ENCODE measurements at regions not wholly inside any gene's neighbourhood (a gene's known extent, or its start where the extent isn't known, plus 50 kb on each side); places are given as distances from the start of the nearest gene placed in this dataset.
"Not testable (repeated sequence)": the region's sequence is repeated elsewhere in the genome, so short reads cannot be mapped to it uniquely, and the experiment has no call there.

DNA sequence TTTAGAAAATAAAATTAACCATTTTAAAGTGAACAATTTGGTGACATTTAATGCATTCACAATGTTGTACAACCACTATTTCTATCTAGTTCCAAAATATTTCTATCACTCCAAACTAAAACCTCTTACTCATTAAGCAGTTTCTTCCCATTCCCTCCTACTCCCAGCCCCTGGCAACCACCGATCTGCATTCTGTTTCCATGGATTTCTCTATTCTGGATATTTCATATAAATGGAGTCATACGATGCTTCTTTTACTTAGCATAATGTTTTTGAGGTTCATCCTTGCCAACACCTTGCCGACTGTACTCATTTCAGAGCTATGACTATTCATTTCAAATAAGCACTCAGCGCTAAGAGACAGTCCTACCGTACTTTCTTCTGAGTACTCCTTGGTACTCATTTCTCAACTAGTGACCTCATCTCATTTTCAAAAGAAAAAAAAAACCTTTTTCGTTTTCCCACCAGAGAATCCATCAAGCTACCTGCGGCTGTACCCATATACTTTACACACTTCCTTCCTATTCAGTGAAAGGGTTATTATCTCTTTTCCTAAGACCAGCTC, 259.2 kb downstream of the UTRN start:
- no peak for DNase-seq

GRCh38 chr6:144546807-144547206, 261.7 kb downstream of the UTRN start:
- no peak for DNase-seq

GRCh38 chr6:144547409-144547808, 262.3 kb downstream of the UTRN start:
- DNase-seq: peak; percentile 8

DNA sequence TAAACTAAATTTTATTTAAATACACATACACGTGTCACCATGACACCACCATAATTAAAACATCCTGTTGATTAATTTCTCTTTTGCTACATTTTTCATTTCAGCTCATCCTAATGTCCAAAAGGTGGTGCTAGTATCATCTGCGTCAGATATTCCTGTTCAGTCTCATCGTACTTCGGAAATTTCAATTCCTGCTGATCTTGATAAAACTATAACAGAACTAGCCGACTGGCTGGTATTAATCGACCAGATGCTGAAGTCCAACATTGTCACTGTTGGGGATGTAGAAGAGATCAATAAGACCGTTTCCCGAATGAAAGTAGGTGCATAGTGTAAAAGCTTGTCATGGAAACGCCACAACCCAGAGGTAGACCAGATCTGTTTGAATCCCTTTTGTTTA, 263.4 kb downstream of the UTRN start:
- no peak for DNase-seq

DNA sequence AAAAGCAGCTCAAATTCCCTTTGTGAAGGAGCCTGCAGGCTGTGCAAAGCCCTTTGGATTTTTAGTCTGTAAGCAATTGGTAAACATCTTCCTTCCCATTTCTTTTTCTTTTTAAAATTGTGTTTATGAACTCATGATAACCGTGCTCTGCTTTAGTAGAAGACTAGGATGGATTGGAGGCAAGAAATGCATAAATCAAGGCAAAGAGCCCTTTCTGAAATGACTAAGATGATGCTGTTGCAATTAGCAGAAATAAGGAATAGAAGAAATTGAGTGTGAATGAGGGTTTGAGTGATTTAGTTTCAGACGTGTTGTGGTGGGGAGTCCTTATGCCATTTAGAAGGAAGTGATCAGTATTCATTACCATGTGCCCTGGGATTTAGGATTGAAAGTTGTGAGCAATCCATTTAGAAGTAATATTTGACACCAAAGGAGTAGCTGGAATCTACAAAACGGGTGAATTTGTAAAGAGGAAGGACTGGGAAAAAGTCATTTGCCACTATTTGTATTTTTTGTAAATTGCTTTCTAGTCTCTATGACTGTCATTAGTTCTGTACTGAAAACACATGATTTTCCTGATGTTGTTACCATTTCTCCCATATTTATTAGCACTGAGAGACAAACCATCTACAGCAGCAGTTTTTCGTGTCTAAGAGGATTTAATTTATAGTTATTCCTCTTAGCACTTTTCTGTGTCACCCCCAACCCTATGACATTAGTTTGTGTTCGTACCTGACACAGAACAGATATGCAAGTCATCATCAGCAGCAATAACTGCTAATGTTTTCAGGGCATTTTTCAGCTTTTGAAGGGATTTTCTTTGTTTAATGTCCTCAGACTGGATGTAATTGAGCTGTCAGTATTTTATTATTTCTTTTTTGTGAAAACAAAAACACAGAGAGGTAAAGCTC, 265.0 kb downstream of the UTRN start:
- no peak for DNase-seq

- no peak for DNase-seq
Measured at GRCh38 chr6:144551339-144551738, 266.2 kb downstream of the UTRN start.

- DNase-seq: no peak
Measured at GRCh38 chr6:144555066-144555465, 269.9 kb downstream of the UTRN start.

DNA sequence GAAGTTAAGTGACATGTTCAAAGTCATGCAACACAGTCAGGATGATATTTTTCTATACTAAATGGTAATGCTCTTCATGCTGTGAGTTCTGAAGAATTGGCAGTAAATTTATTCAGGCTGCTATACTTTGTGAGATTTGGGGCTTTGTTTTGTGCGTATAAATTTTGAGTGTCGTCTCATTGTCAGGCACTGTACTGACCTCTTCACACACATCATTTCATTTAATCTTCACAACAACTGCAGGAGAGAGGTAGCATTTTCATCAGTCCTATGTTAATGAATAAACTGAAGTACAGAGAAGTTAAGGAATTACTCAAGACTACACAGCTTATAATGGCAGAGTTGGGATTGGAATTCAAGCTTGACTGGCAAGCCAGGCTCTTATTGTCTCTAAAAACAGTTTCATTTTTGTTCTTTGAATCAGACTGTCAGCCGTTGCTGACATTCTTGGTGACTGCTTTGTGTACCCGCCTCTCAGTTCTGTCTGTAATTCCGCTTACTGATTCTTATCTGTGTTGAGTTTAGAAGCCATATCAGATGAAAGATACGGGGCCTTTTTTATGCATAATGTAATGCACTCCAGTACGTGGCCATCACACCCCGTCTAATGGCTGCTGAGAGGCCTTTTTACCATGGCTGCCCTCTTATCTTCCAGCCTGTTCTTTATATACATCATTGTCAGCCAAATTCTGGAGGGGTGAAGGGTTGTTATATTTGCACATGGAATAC, 274.9 kb downstream of the UTRN start:
- DNase-seq: peak; percentile 8

- DNase-seq: no peak
Measured at GRCh38 chr6:144561455-144562043, 276.4 kb downstream of the UTRN start.

- DNase-seq: no peak
Measured at GRCh38 chr6:144564202-144564601, 279.1 kb downstream of the UTRN start.

DNA sequence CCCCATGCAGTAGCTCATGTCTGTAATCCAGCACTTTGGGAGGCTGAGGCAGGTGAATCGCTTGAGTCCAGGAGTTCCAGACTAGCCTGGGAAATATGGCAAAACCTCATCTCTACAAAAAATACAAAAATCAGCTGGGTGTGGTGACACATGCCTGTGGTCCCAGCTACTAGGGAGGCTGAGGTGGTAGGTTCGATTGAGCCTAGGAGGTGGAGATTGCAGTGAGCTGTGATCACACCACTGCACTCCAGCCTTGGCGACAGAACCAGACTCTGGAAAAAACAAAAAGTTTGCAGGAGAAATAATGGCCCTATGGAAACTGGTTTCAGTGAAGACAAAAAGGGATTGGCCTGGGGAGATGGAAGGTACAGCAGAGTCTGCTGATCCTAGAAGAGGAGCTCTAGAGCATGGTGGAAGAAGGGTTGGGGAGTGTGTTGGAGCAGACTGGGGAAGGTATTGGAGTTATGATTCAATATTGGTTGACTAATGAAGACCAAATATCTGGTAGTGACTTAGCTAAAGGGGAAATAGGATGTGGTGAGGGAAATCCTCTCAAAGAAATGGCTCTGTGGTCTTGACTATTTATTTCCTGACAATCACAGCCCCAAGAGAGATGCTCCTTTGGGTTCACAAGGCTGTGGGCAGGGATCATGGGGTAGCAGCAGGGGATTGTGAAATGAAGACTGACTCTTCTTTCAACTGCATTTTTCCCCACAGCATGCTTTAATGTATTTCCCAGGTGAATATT, 281.9 kb downstream of the UTRN start:
- peak; percentile 47 for DNase-seq

GRCh38 chr6:144568241-144568640, 283.1 kb downstream of the UTRN start:
- DNase-seq: peak; percentile 6

GRCh38 chr6:144572541-144572940, 287.4 kb downstream of the UTRN start:
- not testable (repeated sequence) for DNase-seq

DNA sequence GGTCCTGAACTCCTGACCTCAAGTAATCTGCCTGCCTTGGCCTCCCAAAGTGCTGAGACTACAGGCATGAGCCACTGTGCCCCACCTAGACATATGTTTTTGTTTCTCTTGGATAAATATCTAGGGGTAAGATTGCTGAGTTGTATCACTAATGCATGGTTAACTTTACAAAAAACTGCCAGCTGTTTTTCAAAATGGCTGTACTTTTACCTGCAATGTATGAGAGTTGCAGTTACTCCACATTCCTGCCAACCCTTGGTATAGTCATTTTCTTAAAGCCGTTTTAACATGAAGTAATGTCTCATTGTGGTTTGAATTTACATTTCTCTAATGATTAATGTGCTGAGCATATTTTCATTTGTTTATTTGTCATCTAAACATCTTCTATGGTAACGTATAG, 289.7 kb downstream of the UTRN start:
- DNase-seq: no peak

DNA sequence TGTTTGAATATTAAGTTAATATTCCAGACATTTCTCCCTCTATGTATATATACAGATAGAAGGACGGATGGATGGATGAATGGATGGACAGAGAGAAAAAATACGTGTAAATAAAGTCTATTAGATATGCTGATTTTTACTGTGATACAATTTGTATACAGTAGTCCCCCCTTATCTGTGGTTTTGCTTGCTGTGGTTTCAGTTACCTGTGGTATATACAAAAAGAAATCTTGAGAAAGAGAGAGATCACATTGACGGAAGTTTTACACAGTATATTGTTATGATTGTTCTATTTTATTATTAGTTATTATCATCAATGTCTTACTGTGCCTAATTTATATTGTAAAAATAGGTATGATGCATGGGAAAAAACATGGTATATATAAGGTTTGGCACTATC, 290.2 kb downstream of the UTRN start:
- DNase-seq: no peak

GRCh38 chr6:144576871-144577270, 291.7 kb downstream of the UTRN start:
- no peak for DNase-seq

DNA sequence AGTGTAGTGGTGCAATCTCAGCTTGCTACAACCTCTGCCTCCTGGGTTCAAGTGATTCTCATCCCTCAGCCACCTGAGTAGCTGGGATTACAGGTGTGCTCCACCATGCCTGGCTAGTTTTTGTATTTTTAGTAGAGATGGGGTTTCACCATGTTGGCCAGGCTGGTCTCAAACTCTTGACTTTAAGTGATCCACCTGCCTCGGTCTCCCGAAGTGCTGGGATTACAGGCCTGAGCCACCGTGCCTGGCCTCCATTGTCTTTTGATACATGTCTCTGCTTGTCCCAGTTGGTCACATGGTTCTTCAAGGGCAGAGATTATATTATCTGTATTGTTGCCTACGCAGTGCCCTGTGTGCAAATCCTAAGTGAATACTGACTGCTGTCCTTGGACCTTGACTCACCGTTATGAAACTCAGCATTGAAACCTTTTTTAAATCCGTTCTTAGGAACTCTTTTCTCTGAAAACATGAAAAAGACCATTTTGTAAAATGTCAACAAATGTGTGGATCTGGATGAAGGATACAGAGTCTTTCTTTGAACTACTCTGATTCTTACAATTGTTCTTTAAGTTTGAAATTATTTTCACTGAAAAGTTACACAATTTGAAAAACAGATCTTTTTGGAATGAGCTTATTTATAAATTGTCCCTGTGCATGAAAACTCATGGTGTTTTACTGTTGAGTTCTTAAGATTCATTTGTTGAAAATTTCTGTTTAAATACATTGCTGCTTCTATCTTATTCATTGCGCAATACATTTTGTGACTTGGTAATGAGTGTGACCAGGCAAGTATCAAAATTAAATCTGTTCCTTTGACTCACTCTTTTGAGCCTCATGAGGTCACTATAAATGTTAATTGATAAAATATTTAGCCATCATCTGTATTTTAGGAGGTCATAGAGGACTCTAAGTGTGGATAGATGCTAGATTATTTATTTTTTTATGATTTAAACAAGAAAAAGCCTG, 293.5 kb downstream of the UTRN start:
- DNase-seq: peak; percentile 55

DNA sequence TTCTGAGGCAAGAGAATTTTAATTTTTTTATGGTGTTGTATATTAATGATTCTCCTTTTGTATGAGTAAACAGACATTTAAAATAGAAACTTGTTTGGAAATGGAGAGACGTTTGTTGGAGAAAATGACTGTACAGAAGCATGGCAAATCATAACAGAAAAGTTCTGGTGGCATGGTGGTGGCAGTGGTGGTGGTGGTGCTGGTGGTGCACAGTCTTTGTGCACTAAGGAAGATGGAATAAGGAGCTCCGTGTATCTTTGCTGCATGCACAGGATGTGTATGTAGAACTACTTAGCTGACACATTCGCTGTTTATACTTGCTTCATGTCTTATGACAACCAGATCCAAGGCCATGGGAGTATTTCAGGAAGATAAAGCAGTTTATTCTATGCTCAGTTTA, 294.9 kb downstream of the UTRN start:
- no peak for DNase-seq

DNA sequence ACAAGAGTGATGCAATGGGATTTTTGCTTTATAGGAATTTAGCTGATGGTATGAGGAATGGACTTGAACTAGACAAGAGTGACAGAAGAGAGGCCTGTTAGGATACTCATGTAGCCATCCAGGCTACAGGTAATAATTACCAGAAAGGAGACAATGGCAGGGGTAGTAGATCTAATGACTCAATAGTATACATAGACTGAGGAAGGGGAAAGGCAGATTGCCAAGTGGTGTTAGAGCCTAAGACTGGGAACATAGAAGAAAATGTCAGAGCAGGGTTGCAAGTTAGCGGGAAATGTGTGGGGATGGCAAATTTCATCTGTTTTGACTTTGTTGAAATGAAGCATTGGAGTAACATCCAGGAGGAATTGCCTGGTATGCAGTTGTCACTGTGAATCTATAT, 295.6 kb downstream of the UTRN start:
- DNase-seq: no peak

DNA sequence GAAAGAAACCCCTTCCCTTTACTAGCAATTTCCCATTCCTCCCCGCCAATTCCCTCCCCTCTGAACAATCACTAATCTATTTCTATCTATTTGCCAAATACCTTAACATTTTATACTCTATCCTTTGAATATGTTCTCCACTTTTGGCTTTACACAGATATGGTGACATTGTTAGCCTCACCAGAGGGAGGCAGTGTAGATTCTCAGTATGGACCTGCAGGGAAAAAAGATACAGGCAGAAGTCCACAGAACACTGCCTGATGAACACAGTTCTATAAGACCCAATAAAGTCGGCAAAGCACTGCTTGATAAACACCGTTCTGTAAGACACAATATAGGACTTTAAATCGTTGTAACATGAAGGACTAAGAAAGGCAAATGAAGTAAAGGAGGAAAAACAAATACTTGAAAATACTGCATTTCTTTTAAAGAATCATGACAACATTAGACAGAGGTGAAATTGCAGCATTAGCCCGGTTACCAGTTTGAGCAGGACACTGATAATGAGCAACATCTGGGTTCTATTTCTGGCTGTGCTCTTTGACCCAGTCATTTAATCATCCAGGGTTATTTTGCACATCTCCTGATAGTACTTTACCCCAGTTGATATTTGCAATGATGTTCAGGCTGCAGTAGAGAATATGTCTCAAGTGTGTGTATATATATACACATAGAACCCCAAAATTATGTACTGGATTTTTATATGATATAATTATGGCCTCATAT, 296.8 kb downstream of the UTRN start:
- DNase-seq: peak; percentile 24
